PC-3 (cell line): ENCODE measurements at regions not wholly inside any gene's neighbourhood (a gene's known extent, or its start where the extent isn't known, plus 50 kb on each side); places are given as distances from the start of the nearest gene placed in this dataset.

ENCODE experiments used
- ATAC-seq: fragments of 200-7000 bp; cut with Tn5 transposase; 2 replicates; pipeline ENCODE4 v1.9.1; 2020; ENCODE audit warnings: mild to moderate bottlenecking, moderate library complexity
- BruUV-seq: library from RNA; stranded (reverse); fragments of 400-500 nt; replicated peaks from 2 replicates; lab custom pipeline; 2021; lab: Mats Ljungman, UMichigan
- CTCF ChIA-PET: fragments of 300-600 bp; sonication (Branson Sonifier 250); formaldehyde crosslinking; loops from one replicate; lab custom pipeline; 2022; ENCODE audit warnings: antibody characterized with exemption; lab: Charles Lee
- POLR2A ChIA-PET: fragments of 300-600 bp; sonication (Branson Sonifier 250); formaldehyde crosslinking; loops from one replicate; lab custom pipeline; 2022; ENCODE audit warnings: antibody characterized with exemption; ENCODE audit not compliant: unreplicated experiment; lab: Charles Lee
- DNase-seq: peaks from one replicate; pipeline ENCODE4 v3.0.0-alpha.2; 2015
- H2AFZ ChIP-seq: fragments of 300-600 bp; sonication (generic); 2 replicates; pipeline ENCODE4 v1.6.0; 2016; ENCODE audit warnings: antibody characterized with exemption, low read length
- H3F3A ChIP-seq: fragments of 300-600 bp; sonication (generic); one replicate; pipeline ENCODE4 v1.6.0; 2017; ENCODE audit warnings: antibody characterized with exemption, low read length, control low read depth, mild to moderate bottlenecking; ENCODE audit not compliant: unreplicated experiment
- H3K27ac ChIP-seq: fragments of 300-600 bp; sonication (generic); 2 replicates; pipeline ENCODE4 v1.5.1; 2016; ENCODE audit warnings: mild to moderate bottlenecking, low read length
- H3K27me3 ChIP-seq: fragments of 300-600 bp; sonication (generic); 2 replicates; pipeline ENCODE4 v1.6.1; 2016; ENCODE audit warnings: low read length, mixed read lengths
- H3K36me3 ChIP-seq: fragments of 300-600 bp; sonication (generic); 2 replicates; pipeline ENCODE4 v1.6.1; 2016; ENCODE audit warnings: low read depth, mixed run types, low read length, mixed read lengths
- H3K4me1 ChIP-seq: fragments of 300-600 bp; sonication (generic); 2 replicates; pipeline ENCODE4 v1.5.1; 2016; ENCODE audit warnings: low read length; ENCODE audit not compliant: insufficient read depth
- H3K4me2 ChIP-seq: fragments of 300-600 bp; sonication (generic); 2 replicates; pipeline ENCODE4 v1.6.0; 2016; ENCODE audit warnings: low read length
- H3K4me3 ChIP-seq: fragments of 300-600 bp; sonication (generic); 2 replicates; pipeline ENCODE4 v1.5.1; 2016; ENCODE audit warnings: mild to moderate bottlenecking, low read length, mixed read lengths
- H3K79me2 ChIP-seq: fragments of 300-600 bp; sonication (generic); 2 replicates; pipeline ENCODE4 v1.6.1; 2017; ENCODE audit warnings: low read length, mixed read lengths
- H3K9ac ChIP-seq: fragments of 300-600 bp; sonication (generic); 2 replicates; pipeline ENCODE4 v1.6.0; 2016; ENCODE audit warnings: mild to moderate bottlenecking, low read length
- H3K9me2 ChIP-seq: fragments of 300-600 bp; sonication (generic); replicated peaks from 2 replicates; pipeline ENCODE4 v1.6.1; 2016; ENCODE audit warnings: mixed run types, low read length, mixed read lengths
- H3K9me3 ChIP-seq: fragments of 300-600 bp; sonication (generic); 2 replicates; pipeline ENCODE4 v1.6.1; 2016; ENCODE audit warnings: low read length, mixed read lengths
- H4K20me1 ChIP-seq: fragments of 300-600 bp; sonication (generic); 2 replicates; pipeline ENCODE4 v1.6.1; 2016; ENCODE audit warnings: low read length, mixed read lengths
- EZH2 ChIP-seq: fragments of 300-600 bp; sonication (generic); IDR thresholded peaks from one replicate; pipeline ENCODE4 v1.6.1; 2017; ENCODE audit warnings: antibody characterized with exemption, mild to moderate bottlenecking, low read length; ENCODE audit not compliant: unreplicated experiment
- EZH2phosphoT487 ChIP-seq: fragments of 300-600 bp; sonication (generic); IDR thresholded peaks from 2 replicates; pipeline ENCODE4 v1.6.1; 2018; ENCODE audit warnings: mild to moderate bottlenecking, antibody characterized with exemption, low read length, borderline replicate concordance
- intact Hi-C: fragments of 100-400 bp; cut with micrococcal nuclease; formaldehyde crosslinking; loops from 2 replicates; pipeline ENCODE4 v1.9.0; 2023
- TF ChIP-seq, protein P1 (sequence below): fragments of 300-600 bp; sonication (generic); conservative IDR thresholded peaks from 2 replicates; pipeline ENCODE4 v1.5.1; 2017; ENCODE audit warnings: antibody characterized with exemption, low read depth, mild to moderate bottlenecking, low read length

DNA sequence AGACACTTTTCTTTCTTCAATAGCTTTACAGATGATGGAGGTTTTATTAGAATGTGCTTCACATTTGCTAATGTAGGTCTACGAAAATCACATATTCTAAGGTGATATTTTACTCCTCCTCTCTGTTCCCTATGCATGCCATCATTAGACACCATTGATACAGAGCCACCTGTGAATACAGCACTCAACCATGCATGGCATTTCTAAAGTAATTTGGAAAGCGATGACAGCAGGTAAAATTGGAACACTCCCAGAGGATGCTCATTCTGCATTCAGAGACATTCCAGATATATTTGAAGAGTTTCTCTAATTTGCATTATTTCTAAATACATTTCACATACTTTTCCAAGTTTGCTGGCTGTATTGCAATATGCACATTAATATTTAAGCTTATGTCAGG, 65.3 kb upstream of the RIT2 start:
- no peaks in the 10 kb centered on the region for H3K27me3 ChIP-seq
- no peaks in the 10 kb centered on the region for H3F3A ChIP-seq
- ChIA-PET POLR2A (no interaction called here), CTCF (no interaction called here)
- H3K4me1 ChIP-seq, result no peaks in the 10 kb centered on the region
- H2AFZ ChIP-seq, result no peak overlapping the region
- no TSS peak for BruUV-seq
- no peaks in the 10 kb centered on the region for H3K9me2 ChIP-seq
- no peak overlapping the region for H3K27ac ChIP-seq
- no peak overlapping the region for H3K4me2 ChIP-seq
- H4K20me1 ChIP-seq, result no peaks in the 10 kb centered on the region
- H3K9me3 ChIP-seq, result no peaks in the 10 kb centered on the region
- intact Hi-C loops, result no loop called here
- H3K79me2 ChIP-seq, result no peaks in the 10 kb centered on the region
- H3K4me3 ChIP-seq, result no peak overlapping the region
- TF ChIP-seq, protein P1, sequence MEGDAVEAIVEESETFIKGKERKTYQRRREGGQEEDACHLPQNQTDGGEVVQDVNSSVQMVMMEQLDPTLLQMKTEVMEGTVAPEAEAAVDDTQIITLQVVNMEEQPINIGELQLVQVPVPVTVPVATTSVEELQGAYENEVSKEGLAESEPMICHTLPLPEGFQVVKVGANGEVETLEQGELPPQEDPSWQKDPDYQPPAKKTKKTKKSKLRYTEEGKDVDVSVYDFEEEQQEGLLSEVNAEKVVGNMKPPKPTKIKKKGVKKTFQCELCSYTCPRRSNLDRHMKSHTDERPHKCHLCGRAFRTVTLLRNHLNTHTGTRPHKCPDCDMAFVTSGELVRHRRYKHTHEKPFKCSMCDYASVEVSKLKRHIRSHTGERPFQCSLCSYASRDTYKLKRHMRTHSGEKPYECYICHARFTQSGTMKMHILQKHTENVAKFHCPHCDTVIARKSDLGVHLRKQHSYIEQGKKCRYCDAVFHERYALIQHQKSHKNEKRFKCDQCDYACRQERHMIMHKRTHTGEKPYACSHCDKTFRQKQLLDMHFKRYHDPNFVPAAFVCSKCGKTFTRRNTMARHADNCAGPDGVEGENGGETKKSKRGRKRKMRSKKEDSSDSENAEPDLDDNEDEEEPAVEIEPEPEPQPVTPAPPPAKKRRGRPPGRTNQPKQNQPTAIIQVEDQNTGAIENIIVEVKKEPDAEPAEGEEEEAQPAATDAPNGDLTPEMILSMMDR, result no peak
- TF ChIP-seq EZH2phosphoT487, result no peak
- no peak for TF ChIP-seq EZH2
- DNase-seq (no peak), ATAC-seq (no peak)
- no peak overlapping the region for H3K9ac ChIP-seq
- H3K36me3 ChIP-seq, result no peaks in the 10 kb centered on the region

DNA sequence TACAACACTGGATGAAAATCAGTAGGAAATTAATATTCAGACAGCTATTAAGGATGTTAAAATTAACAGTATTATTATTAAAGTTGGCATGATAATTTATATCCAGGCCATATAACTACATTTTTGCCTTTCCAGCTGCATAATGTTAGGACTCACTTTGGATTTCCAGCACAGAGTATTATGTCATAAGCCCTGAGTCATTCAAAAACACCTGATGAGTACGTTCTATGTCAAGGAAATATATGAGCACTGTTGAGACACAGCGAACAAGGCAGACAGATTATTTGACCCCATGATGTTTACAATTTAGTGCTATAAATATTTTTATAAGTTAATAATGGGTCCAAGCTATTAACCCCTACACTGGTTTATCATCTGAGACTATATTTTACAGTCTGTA, 59.8 kb upstream of the RIT2 start:
- H3K36me3 ChIP-seq, result no peaks in the 10 kb centered on the region
- POLR2A ChIA-PET, result no interaction called here
- TF ChIP-seq, protein P1, result no peak
- TF ChIP-seq EZH2phosphoT487 (no peak), EZH2 (no peak)
- H3K9me3 ChIP-seq, result no peaks in the 10 kb centered on the region
- H3K4me2 ChIP-seq, result no peak overlapping the region
- no peaks in the 10 kb centered on the region for H3K27me3 ChIP-seq
- H2AFZ ChIP-seq, result no peak overlapping the region
- CTCF ChIA-PET, result interaction anchor here (0.5 kb wide), 1 partner anchor 133 kb away, joined by 15 read pairs; no protein-coding TSS in a partner anchor
- H3K4me1 ChIP-seq, result no peaks in the 10 kb centered on the region
- ATAC-seq (no peak), DNase-seq (no peak)
- H3F3A ChIP-seq, result no peaks in the 10 kb centered on the region
- no peak overlapping the region for H3K27ac ChIP-seq
- intact Hi-C loops, result no loop called here
- H3K9me2 ChIP-seq, result no peaks in the 10 kb centered on the region
- no TSS peak for BruUV-seq
- H3K79me2 ChIP-seq, result no peaks in the 10 kb centered on the region
- H3K9ac ChIP-seq, result no peak overlapping the region
- H4K20me1 ChIP-seq, result no peaks in the 10 kb centered on the region
- H3K4me3 ChIP-seq, result no peak overlapping the region

DNA sequence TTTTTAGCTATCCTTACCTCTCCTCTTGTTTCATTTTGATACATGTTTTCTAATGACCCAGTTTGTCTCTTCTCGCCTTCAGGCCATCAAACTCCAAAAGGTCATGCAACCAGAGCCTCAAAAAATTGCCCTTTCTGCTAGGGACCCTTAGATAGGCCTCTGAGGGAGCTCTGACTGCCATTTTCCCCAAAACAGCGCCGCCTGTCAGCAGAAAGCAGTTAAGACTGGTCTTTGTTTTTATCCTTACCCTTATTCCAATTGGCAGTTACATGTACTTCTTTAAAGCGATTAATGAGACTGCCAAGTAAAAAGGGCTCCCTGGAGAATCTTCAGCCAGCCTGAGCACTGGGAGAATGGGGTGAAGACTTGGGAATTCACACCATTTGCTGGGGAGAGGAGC, 55.1 kb upstream of the RIT2 start:
- no TSS peak for BruUV-seq
- no peaks in the 10 kb centered on the region for H4K20me1 ChIP-seq
- no peaks in the 10 kb centered on the region for H3K4me1 ChIP-seq
- no peak overlapping the region for H3K9ac ChIP-seq
- H3F3A ChIP-seq, result no peaks in the 10 kb centered on the region
- H3K9me2 ChIP-seq, result no peaks in the 10 kb centered on the region
- H3K4me2 ChIP-seq, result no peak overlapping the region
- H3K79me2 ChIP-seq, result no peaks in the 10 kb centered on the region
- H3K36me3 ChIP-seq, result no peaks in the 10 kb centered on the region
- no peaks in the 10 kb centered on the region for H3K9me3 ChIP-seq
- H2AFZ ChIP-seq, result no peak overlapping the region
- TF ChIP-seq EZH2, result no peak
- TF ChIP-seq, protein P1, result no peak
- ChIA-PET CTCF (no interaction called here), POLR2A (no interaction called here)
- DNase-seq (no peak), ATAC-seq (no peak)
- H3K27ac ChIP-seq, result no peak overlapping the region
- intact Hi-C loops, result no loop called here
- no peak overlapping the region for H3K4me3 ChIP-seq
- no peaks in the 10 kb centered on the region for H3K27me3 ChIP-seq
